ENCODE measurements at regions not wholly inside any gene's neighbourhood (a gene's known extent, or its start where the extent isn't known, plus 50 kb on each side); places are given as distances from the start of the nearest gene placed in this dataset.

DNA sequence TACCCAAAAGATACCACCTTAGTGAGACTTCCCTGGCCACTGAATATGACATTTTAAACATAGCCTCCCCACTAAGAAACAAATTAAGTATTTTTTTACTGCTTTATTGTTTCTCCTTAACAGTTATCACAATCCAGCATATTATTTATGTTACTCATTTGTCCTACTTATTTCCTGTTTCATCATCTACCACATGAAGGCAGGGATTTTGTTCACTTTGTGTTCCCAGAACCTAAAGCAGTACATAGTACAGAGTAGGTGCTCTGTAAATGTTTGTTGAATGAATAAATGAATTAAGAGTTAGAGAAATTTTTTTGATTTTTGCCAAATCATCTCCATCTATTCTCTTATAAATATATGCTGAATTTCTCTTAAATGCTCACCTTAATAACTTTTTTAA is 318.4 kb upstream of the GIMD1 start:
- TF ChIP-seq, protein P1, sequence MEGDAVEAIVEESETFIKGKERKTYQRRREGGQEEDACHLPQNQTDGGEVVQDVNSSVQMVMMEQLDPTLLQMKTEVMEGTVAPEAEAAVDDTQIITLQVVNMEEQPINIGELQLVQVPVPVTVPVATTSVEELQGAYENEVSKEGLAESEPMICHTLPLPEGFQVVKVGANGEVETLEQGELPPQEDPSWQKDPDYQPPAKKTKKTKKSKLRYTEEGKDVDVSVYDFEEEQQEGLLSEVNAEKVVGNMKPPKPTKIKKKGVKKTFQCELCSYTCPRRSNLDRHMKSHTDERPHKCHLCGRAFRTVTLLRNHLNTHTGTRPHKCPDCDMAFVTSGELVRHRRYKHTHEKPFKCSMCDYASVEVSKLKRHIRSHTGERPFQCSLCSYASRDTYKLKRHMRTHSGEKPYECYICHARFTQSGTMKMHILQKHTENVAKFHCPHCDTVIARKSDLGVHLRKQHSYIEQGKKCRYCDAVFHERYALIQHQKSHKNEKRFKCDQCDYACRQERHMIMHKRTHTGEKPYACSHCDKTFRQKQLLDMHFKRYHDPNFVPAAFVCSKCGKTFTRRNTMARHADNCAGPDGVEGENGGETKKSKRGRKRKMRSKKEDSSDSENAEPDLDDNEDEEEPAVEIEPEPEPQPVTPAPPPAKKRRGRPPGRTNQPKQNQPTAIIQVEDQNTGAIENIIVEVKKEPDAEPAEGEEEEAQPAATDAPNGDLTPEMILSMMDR (IDR thresholded peaks at IDR 0.05) = no peak
- no peak overlapping the region for H3K4me3 ChIP-seq
- no peak for DNase-seq (ENCODE audit: low spot score)
- H3K27ac ChIP-seq = no peak overlapping the region

DNA sequence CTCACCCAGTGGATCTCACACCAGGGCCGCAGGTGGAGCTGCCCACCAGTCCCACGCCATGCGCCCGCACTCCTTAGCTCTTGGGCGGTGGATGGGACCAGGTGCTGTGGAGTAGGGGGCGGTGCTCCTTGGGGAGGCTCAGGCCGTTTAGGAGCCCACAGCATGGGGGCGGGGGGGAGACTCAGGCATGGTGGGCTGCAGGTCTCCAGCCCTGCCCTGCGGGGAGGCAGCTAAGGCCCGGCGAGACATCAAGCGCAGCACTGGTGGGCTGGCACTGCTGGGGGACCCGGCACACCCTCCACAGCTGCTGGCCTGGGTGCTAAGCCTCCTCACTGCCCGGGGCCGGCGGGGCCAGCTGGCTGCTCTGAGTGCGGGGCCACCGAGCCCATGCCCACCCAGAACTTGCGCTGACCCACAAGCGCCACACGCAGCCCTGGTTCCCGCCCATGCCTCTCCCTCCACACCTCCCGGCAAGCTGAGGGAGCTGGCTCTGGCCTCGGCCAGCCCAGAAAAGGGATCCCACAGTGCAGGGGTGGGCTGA is 312.9 kb upstream of the GIMD1 start:
- H3K27ac ChIP-seq = no peak overlapping the region
- no peak overlapping the region for H3K4me3 ChIP-seq
- no peak for DNase-seq (ENCODE audit: low spot score)
- TF ChIP-seq, protein P1 (IDR thresholded peaks at IDR 0.05) = no peak

DNA sequence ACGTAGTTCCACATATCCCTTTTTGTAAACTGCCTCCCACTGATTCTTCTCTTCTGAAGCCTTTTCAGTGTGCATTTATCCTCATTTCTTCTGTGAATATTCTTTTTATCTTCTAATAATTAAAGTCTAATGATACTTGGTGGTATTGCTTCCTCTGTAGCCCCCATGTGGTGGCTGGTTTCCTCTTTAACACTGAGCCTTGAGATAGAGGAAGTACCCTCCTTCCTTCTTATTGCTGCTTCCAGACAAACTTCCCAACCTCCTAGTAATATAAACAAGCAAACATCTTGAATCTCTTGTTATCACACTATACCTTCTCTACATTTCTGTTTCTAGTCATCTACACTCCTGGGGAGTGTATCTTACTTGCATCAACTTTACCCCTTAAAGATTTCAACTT is 310.5 kb upstream of the GIMD1 start:
- DNase-seq (ENCODE audit: low spot score) = no peak
- Histone ChIP-seq H3K27ac (no peak overlapping the region), H3K4me3 (no peak overlapping the region)
- TF ChIP-seq, protein P1 (IDR thresholded peaks at IDR 0.05) = no peak

DNA sequence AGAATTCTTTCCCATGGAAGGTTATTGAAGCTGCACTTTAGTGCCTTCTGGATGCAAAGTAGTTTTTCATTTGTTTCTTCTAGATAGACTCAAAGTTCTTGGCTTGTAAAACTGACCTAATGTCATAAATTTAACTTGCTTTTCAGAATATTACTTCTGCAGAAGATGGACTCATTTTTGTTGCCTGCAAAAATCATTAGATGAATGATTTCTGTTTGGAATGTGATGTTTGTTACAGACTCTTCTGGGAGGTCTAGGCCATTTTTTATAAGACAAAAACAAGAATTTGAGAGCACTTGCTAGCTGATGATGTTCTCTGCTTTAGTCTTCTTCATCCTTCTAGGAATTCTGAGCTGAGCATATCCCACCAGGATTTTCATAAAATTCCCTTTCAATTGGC is 308.6 kb upstream of the GIMD1 start:
- TF ChIP-seq, protein P1 (IDR thresholded peaks at IDR 0.05) = no peak
- no peak for DNase-seq (ENCODE audit: low spot score)
- H3K4me3 ChIP-seq = no peak overlapping the region
- H3K27ac ChIP-seq = no peak overlapping the region

DNA sequence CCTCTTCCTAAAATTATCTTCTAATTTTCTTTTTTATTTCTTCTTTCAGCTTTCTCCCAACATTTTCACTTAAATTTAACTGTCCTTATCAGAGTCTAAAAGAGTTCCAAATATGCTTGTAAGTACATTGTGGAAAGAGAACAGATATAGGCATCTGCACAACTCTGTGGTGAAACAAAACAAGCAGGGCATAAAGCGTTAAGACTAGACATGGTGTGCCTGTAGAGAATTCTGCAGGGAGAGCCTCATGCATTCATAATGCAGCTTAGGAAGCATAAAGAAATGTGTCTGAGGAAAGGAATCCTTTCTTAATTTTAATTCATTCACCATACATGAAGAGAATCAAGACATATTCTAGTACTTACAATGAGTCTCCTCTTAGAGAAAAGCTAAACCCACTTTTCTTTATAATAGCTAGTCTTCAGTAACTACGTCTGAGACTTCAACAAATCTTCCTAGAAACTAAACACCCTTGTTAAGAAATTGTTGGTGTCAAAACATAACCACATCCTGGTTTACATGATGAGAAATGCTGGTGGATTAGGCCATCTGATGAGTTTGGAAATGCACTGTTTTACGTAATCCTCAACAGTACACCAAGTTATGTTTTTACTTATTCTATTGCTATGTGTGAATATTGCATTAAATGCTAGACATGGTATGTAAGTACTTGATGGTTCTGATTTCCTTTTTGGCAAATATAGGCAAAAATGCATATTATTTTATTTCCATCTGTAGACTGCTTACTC is 307.8 kb upstream of the GIMD1 start:
- Histone ChIP-seq H3K27ac (no peak overlapping the region), H3K4me3 (no peak overlapping the region)
- no peak for DNase-seq (ENCODE audit: low spot score)
- TF ChIP-seq, protein P1 (IDR thresholded peaks at IDR 0.05) = no peak

DNA sequence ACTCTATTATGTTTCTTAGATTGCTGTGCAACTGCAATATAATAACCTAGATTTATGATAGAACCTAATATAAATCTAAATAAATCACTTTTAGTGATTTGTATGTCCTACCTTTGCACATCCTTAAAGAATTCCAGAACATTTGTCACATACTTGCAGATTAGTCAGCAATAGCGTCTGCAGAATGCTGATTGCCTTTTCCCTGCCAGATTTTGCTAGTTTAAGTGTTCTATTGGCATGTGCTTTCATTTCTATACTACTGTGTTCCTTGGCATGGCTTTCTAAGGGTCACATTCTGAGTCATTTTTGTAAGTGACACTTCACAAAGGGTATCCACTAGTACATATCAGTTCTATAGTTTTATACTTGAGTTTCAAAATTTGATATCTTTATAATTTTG is 303.1 kb upstream of the GIMD1 start:
- TF ChIP-seq, protein P1 (IDR thresholded peaks at IDR 0.05) = no peak
- no peak overlapping the region for H3K27ac ChIP-seq
- H3K4me3 ChIP-seq = no peak overlapping the region
- DNase-seq (ENCODE audit: low spot score) = no peak

DNA sequence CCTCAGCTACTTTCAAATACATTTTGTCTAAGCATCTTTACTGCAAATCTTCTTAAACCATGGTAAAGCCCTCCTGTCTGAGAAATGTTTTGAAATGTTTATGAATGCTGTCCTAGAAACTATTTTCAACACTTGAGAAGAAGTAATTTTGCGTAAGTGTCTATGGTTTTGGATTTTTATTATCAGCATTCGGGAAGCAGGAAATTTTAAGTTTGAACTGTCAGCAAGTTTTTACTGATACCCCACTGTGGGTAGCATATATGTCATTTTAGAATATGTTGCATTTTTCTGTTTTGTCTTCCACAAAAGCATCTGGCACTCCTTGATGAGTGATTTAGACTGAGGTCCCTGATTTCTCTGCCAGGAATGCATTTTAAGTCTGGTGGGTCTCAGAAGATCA is 302.4 kb upstream of the GIMD1 start:
- Histone ChIP-seq H3K4me3 (no peak overlapping the region), H3K27ac (no peak overlapping the region)
- TF ChIP-seq, protein P1 (IDR thresholded peaks at IDR 0.05) = no peak
- no peak for DNase-seq (ENCODE audit: low spot score)

Measured in coronary artery (tissue), 2 donors.